Cardiac septum (tissue), 1 donor: ENCODE measurements at regions not wholly inside any gene's neighbourhood (a gene's known extent, or its start where the extent isn't known, plus 50 kb on each side); places are given as distances from the start of the nearest gene placed in this dataset.
"Not testable (repeated sequence)": the region's sequence is repeated elsewhere in the genome, so short reads cannot be mapped to it uniquely, and the experiment has no call there.

ENCODE experiments used
- DNase-seq: peaks from one replicate; pipeline ENCODE4 v3.0.0-alpha.2; 2020; ENCODE audit warnings: low spot score
- intact Hi-C: fragments of 100-400 bp; cut with DNase I; formaldehyde crosslinking; loops from one replicate; pipeline ENCODE4 v1.14.0; 2022
- donor health status: DM: no; HTN: no; CAD: no.

DNA sequence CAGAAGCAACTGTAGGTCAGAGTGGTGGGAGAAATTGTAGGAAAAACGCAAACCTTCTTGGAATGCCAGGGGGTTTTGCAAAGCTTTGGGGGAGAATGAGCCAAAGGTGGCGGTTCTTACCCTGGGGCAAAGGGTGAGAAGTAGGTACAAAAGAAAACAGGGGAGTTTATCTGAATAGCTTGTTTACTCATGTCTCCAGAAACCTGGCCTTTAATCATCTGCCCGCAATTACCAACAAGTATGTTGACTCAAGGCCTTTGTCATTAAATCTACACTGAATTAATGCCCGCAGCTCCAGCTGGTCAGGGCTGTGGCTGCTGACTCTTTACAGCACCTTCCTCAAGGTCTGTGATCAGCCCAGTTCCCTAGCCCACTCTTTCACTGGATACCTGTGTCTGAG lies 320.1 kb downstream of the CBLN1 start:
- DNase-seq, result no peak
- intact Hi-C loops, result no loop called here

DNA sequence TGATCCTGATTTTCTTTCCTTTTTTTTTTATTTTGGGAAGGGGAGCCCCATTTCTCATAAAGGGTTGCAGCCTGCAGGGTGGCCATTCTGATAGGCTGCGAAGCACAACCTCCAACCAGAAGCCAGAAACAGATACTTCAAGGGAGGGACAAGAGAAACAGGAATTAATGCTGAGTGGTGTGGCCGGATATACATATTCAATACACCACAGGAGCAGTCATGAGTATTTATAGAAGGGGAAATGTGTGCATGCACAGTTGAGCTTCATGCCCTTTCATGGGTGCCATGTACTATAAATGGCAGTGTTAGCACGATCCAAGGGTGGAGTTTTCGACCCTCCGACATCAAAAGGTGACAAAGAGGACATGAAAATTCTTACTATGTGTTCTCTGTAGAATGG lies 320.8 kb downstream of the CBLN1 start:
- intact Hi-C loops, result no loop called here

DNA sequence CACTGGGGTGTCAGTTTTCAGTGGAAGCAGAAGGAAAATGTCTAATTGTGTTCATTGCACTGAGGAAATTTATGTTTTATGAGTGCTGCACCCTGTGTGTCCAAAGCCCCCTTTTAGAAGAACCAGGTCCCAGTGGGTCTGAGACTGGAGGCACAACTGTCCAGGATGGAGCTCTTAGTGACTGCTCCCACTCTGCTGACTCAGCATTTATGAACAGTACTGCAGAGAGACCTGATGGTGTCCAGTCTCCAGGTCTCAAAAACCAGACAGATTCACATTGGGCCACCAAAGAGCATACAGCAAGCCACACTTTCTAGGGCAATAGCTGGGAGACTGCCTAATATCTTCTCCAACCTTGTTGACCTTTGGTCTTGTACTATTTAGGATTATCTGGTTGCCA lies 321.9 kb downstream of the CBLN1 start:
- intact Hi-C loops, result no loop called here
- DNase-seq, result no peak

More for the DNA sequence above, 320.8 kb downstream of the CBLN1 start:
- no peak for DNase-seq

DNA sequence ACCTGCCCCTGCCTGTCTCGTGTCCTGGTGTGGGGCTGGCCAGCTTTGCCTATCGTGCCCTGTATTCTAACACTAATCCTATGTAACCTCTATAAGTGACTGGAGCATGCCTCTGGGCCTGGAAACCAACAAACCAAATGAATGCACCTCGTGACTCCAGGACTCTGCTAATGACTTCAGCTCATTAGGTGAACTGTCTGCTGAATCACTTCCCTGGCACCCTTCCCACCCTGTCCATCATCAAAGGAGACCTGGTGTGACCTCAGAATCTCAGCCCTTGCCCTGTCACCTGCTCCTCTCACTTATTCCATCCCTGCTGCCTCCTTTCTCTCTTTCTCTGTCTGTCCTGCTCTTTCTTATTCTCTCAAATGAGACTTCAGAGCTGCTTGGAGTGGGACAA lies 322.4 kb downstream of the CBLN1 start:
- DNase-seq, result no peak

DNA sequence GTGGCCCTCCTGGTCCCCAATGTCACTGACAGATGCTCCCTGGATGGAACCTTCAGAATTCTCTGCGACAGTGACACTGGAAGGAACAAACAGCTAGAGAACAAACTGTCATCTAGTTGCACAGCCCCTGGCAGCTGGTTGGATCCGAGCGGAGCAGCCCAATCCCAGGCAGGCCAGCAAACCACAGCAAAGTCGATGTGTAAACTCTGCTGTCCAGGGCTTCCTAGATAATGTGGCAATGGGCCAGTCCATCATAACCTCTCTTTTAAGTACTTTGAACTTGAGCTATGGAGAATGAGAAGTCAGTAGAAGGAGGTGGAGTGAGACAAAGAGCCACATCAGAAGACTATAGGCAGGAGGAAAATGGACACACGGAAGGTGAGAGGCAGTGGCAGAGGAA lies 323.0 kb downstream of the CBLN1 start:
- DNase-seq, result no peak
- intact Hi-C loops, result no loop called here

More for the DNA sequence above, 322.4 kb downstream of the CBLN1 start:
- intact Hi-C loops, result no loop called here

DNA sequence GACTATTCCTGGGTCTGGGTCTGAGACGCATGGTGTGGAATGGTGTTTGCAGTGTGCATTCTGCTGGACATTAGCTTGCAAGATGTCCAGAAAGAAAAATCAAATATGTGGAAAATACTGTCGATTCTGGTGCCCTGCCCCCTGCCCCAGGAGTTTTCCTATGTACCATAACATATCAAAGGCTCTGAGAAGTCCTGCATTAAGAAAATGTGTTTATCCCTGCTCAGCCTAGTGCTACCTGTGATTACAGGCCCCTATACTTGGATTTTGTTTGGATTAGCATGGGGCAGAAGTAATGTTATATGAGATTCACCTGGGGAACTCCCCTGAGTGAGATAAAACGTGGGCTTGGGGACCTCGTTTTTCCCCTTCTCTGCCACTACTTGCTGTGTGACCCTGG lies 325.0 kb downstream of the CBLN1 start:
- DNase-seq, result no peak
- intact Hi-C loops, result no loop called here

DNA sequence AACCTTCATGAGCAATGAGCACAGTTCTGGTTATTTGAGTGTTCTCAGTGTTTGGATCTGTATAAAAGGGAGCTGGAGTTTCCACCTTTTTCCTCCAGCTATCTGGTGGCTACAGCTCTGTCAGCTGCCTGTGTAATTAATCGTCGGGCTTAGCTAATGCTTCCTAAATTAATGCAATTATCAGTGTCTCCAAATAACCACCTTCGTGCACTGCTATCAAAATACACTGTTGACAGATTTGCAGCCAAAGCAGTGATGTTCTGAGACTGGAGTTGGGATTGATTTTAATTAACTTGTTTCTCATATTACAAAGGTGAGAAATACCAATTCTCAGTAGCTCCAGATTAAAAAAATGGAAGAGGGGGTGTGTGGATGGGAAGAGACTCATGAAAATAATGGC lies 325.8 kb downstream of the CBLN1 start:
- no peak for DNase-seq
- intact Hi-C loops, result no loop called here

DNA sequence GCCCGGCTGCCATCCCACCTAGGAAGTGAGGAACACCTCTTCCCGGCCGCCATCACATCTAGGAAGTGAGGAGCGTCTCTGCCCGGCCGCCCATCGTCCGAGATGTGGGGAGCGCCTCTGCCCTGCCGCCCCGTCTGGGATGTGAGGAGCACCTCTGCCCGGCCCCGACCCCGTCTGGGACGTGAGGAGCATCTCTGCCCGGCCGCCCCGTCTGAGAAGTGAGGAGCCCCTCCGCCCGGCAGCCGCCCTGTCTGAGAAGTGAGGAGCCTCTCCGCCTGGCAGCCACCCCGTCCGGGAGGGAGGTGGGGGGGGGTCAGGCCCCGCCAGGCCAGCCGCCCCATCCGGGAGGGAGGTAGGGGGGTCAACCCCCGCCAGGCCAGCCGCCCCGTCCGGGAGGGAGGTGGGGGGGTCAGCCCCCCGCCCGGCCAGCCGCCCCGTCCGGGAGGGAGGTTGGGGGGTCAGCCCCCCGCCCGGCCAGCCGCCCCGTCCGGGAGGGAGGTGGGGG lies 330.0 kb downstream of the CBLN1 start:
- DNase-seq, intact Hi-C loops: not testable (repeated sequence)

DNA sequence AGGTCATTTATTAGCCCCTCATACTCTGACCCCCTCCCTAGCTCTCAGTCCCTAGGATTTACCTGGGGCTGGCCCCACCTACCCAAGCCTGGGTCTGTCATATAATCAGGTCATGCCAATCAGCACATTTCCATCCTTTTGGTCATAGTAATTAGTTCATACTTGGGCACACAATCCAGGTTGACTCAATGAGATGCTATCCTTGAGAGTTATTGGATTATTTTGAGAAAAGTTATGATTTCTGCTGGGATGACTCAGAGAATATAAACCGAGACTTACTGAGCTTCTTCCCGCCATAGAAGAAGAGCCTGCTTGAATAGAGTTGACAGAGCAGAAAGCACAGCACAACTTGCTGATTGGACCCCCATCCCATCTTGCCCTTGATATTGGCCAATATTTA lies 331.5 kb downstream of the CBLN1 start:
- no peak for DNase-seq
- intact Hi-C loops, result no loop called here

DNA sequence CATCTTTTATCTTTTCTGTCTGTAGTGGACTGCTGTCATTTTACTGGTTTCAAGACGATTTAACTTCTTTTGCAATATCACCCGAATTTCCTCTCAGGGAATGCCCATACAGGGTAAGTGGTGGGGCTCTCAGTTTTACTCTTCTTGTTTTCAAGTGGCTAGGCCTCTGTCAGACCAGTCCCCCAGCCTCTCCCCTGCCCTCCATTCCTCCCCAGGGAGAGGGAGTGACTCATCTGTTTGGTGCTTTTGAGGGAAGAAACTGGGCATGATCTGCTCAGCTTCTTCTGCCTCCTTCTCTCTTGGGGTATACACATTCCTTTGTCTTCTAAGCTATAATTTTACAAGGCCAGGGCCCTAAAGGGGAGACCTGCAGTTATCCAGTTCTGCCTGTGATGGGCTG lies 332.0 kb downstream of the CBLN1 start:
- intact Hi-C loops, result loop anchor here (5.0 kb wide), 1 partner anchor 63 kb away; no protein-coding TSS in a partner anchor
- DNase-seq, result no peak

DNA sequence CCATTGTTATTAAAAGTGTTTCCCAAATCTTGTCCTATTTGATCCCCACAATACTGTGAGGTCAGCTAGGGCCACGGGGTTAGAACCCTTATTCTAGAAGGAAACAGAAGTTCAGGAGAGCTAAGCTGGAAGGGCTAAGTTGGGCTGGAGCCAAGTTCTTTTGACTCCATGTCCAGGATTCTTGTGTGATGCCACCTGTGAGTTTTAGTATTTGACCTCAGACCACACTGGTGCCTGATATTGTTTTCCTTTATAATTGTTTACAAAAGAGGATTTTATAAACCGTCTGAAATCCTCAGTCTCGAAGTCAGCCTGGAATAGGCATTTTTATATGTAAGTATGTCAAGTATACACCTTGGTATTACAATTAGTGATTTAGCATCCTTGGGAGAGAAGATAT lies 332.7 kb downstream of the CBLN1 start:
- intact Hi-C loops, result loop anchor here (5.0 kb wide), 1 partner anchor 63 kb away; no protein-coding TSS in a partner anchor
- DNase-seq, result no peak

DNA sequence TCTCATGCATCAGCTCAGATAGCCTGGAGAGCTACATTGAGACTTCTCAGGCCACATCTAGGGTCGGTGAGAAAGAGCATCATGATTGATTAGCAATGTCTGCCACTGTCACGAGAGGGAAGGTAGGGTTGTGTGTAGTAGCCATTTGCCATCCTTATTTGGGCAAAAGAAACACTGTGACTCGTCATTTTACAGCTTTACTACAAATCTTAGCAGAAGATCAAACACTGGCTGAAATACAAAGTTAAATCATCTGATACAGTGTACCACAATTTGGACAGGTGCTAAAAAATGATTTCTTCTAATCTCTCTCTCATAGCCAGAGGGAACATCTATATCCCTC lies 334.3 kb downstream of the CBLN1 start:
- DNase-seq, result no peak
- intact Hi-C loops, result loop anchor here (5.0 kb wide), 1 partner anchor 65 kb away; no protein-coding TSS in a partner anchor

DNA sequence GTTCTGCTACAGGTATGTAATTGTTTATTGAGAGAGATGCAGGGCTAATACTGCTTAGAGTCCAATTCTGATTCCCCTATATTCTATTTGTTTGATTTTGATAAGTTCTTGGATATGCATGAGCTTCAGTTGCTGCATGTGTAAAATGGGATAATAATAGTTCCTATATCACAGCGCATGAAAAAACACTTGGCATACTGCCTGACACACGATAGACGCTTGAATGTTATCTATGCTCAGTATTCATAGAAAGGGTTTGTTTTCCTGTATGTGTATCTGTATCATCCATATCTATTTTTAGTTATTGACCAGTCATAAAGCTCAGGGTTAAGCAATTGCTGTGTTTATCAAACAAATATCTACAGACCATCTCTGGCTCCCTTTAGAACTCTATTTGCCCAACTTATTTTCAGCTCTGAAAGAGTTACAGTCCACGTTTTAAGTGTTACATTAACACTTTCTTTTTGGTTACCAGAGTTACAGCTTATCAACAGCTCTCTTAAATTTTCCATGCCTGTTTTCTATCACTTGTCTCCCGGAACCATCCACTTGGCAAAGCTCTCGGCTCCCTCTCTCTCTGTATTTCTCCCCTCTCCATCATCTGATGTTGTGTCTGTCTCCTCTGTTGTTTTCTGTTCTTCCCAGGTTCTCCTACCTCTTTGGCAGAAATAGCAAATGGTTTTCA lies 334.8 kb downstream of the CBLN1 start:
- intact Hi-C loops, result loop anchor here (5.0 kb wide), 1 partner anchor 65 kb away; no protein-coding TSS in a partner anchor
- DNase-seq, result no peak

DNA sequence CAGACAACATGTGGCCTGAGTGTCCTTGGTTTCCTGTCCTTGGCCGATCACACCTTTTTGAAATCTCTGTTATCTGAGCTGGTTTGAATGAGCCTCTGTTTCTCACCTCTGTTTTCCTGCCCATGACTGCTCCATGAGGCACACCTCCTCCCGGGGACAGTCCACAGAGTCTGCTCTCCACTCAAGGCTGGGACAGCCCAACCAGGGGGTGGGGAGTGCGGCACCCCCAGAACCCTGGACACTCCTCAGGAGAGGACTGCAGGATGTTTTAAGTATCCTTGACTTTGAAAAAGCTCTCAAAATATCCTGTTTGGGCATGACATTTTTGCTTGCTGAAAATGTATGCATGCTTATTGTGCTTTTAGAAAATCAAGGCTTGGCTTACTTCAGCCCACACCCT lies 333.0 kb upstream of the N4BP1 start:
- DNase-seq, result no peak
- intact Hi-C loops, result no loop called here

DNA sequence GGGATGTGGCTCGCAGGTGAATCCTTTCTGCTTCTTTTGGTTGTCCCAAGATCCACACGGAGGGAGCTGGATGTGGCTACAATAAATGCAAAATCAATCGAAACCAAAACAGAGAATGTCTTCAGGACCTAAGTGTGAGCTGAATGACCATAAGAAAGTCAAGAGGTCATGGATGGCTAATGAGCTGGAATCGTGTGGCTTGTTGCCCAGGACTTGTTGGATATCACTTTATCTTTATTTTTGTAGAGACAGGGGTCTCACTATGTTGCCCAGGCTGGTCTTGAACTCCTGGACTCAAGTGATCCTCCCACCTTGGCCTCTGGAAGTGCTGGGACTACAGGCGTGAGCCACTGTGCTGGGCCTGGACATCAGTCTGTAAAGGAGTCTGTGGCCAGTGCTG lies 326.8 kb upstream of the N4BP1 start:
- intact Hi-C loops, result no loop called here
- DNase-seq, result no peak

DNA sequence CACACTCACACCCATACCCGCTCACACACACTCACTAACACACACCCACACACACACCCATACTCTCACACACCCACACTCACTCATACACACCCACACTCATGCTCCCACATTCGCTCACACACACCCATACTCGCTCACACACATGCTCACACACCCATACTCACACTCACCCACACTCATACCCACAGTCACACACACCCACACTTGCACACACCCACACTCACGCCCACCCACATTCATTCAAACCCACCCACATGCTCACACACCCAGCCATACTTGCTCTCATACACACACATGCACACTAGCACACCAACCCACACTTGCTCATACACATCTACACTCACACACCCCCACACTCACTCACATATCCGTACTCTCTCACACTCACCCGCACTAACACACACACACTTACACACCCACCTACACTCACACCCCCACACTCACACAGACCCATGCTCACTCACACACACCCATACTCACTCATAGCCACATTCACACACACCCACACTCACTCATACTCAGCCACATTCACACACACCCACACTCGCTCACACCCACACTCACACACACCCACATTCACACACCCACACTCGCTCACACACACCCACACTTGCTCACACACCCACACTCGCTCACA lies 322.4 kb upstream of the N4BP1 start:
- intact Hi-C loops, result no loop called here
- DNase-seq, result no peak

DNA sequence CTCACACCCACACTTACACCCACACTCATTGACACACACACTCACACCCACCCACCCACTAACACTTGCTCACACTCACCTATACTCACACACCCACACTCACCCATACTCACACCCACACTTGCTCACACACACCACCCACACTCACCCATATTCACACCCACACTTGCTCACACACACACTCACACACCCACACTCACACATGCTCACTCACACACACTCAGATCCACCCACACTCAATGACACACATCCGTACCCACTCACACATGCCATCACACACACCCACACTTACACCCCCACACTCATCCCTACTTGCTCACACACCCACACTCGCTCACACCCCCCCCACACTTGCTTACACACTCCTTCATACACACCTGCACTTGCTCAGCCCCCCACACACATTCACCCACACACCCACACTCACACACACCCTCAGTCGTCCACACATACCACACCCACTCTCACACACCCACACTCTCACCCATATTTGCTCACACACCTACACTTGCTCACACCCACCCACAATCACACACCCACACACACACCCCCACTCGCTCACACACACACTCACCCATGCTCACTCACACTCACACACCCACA lies 321.1 kb upstream of the N4BP1 start:
- intact Hi-C loops, result no loop called here
- DNase-seq, result no peak

DNA sequence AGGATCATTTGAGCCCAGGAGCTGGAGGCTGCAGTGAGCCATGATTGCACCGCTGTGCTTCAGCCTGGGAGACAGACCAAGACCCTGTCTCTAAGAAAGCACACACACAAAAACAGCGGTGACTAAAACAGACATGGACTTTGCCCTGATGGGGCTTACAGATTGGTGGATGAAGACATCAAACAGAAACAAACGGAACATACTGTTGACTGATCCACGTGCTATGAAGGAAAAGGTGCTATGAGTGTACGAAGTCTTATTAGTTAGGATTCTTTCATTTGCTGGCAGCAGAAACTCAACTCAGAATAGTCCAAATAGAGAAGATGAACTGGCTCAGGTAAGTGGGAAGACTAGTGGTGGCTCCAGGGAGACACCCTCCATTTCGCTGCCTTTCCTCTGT lies 309.8 kb upstream of the N4BP1 start:
- intact Hi-C loops, result no loop called here
- no peak for DNase-seq

DNA sequence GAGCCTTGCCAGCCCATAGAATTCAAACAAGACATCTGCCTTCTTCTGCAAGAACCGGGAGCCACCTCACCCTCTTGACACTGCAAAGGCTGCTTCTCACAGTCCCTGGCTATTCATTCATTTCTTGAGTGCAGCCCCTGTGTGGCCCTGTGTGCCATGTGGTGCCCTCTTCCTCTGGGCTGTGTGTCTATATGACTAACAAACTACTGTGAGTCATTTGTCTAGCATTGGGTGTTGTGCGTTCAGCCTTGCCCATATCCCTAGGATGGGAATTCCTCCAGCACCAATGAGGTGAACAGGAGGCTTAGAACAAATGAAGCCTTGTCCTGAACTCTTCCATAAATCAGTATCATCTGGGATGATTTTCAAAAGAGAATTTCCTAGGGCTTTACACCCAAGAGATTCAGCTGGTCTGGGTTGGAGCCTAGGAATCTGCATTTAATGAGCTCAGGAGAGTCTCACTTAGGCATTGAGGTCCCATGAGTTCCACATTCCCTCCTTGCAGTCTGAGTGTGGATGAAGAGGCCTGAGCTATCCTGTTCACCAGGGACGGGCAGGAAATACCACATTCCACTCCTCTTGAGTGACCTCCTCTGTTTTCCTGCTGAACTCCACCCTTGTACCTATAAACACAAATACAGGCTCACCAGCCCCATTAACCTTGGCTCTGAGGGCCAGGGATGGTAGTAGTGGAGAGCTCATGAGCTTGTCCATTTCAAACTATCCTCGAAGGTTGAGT lies 308.7 kb upstream of the N4BP1 start:
- intact Hi-C loops, result no loop called here
- no peak for DNase-seq

DNA sequence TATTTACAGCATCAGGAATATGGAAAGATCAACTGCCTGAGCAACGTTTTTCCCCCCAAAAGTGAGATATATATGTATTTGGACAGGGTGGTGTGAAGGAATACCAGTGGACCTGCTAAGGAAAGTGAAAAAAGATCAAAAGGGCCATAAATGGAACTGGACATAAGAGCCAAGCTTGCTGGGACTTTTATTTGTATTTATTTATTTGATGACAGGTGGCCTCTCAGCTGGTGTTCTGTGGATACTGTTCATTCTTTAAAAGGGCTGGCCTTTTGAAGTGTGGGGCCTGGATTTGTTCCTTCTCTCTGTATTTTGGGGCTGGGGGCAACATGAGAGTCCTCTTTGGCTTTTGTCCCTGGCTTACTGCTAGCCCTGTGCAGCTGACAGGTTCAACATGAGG lies 306.6 kb upstream of the N4BP1 start:
- no peak for DNase-seq
- intact Hi-C loops, result no loop called here
